Fibroblast of villous mesenchyme (primary cell): ENCODE measurements at regions not wholly inside any gene's neighbourhood (a gene's known extent, or its start where the extent isn't known, plus 50 kb on each side); places are given as distances from the start of the nearest gene placed in this dataset.
A peak's percentile ranks its signal among the peaks of the same experiment; 100 is the strongest.

ENCODE experiments used
- DNase-seq: peaks from one replicate; pipeline ENCODE4 v3.0.0-alpha.2; 2010; ENCODE audit warnings: low read depth
- H3K4me3 ChIP-seq: 2 replicates; pipeline ENCODE4 v1.5.1; 2011; ENCODE audit warnings: low read depth, mild to moderate bottlenecking, low read length
- CTCF ChIP-seq: IDR thresholded peaks from 2 replicates; pipeline ENCODE4 v1.5.1; 2012; ENCODE audit warnings: low read depth, mild to moderate bottlenecking, low read length; ENCODE audit not compliant: insufficient read depth

DNA sequence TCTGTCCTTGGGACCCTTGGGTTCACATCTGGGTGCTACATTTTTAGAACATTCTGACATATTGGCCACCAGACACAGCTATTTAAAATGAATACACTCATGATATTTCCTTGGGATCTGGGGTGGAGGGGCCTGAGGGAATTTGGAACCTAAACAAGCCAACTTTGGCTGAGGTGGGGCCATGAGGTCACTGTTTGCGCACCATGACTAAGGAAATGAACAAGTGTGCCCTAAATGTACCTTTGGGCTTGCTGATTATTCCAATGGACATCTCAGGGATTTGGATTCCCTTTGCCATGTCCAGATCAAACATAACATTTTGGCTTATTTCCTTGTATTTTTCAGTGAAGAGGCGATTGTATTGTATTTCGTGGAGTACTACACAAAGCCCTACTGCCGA is 80.5 kb upstream of the SEC11C start:
- no peak overlapping the region for H3K4me3 ChIP-seq
- no peak for TF ChIP-seq CTCF
- no peak for DNase-seq

DNA sequence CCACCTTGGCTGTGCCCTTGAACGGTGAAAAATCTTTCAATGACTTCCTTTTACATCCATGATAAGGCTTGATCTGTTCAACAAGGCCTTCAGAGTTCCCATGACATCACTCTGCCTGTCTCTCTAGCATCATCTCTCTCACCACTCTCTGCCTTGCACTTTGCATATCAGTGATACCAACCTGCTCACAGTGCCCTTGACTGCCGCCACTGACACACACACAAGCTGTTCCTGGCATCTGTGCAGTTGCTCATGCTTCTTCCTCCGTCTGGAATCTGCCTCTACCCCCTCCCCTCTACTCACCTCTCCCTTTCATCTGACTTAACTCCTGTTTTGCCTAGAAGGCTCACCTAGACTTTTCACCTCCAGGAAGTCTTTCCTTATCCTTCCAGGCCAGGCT is 79.1 kb upstream of the SEC11C start:
- DNase-seq = no peak
- TF ChIP-seq CTCF = no peak

DNA sequence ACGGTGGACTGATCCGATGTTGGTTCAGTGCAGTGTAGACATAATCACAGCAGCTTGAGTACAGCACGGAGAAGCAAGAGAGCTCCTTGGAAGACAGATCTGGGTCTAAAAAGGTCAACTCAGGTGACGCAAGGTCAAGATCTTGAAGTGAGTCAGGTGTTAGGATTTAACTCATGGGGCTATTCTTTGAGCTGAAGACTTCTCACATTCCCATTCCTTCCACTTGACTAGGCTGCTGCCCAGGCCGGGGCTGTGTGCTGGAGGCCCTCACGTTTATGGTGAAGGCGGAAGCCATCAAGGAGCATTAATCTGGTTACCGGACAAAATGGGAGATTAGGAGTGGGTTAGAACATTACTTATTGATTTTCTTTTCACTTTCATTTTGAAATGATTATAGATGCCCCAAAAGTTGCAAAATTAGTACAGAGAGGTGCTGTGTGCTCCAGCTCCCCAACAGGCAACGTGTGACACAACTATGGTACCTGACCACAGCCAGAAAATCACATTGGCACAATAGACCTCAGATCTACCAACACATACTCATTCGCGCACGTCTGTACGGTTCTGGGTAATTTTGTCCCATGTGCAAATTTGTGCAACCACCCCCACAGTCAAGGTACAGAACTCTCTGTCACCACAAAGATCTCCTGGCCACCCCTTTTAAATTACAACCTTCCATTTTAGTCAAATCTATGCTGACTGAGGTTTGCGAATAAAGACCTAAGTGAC is 77.6 kb upstream of the SEC11C start:
- no peak overlapping the region for H3K4me3 ChIP-seq
- no peak for DNase-seq
- no peak for TF ChIP-seq CTCF

More for the DNA sequence above, 79.1 kb upstream of the SEC11C start:
- H3K4me3 ChIP-seq = no peak overlapping the region

- no peak for DNase-seq
- no peak overlapping the region for H3K4me3 ChIP-seq
- TF ChIP-seq CTCF = no peak
Observed at GRCh38 chr18:59062643-59063006, 77.1 kb upstream of the SEC11C start.

DNA sequence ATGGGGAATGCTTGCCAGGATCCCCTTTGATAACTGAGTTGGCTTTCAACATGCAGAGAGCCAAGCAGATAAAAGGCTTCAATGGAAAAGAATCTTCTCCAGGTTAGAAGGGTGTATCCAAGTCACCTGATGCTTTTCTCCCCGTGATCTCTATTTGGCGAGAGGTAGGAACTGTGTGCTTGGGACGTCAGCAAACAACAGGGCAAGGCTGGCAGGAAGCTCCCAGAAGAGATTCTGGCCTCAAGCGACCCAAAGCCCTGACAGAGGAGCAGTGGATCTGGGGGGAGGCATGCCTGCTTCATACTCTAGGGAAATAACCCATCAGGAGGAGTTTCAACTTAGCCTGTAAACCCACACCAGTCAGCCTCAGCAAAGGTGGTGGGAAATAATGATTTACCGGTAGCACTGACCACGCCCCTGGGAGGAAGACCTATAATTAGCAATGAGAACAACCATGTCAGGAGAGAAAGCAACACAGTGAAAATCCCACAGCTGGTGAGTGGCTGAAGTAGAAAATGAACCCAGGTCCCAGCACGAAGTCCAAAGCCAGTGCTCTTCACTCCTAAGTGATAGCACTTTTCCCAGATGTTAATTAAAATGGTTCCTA is 76.3 kb upstream of the SEC11C start:
- no peak overlapping the region for H3K4me3 ChIP-seq
- peak; percentile 43 for DNase-seq
- no peak for TF ChIP-seq CTCF

GRCh38 chr18:59063912-59064311 is 75.8 kb upstream of the SEC11C start:
- DNase-seq = peak; percentile 63
- no peak for TF ChIP-seq CTCF
- H3K4me3 ChIP-seq = no peak overlapping the region
